KOPT-K1 (cell line): ENCODE measurements at regions not wholly inside any gene's neighbourhood (a gene's known extent, or its start where the extent isn't known, plus 50 kb on each side); places are given as distances from the start of the nearest gene placed in this dataset.
"Not testable (repeated sequence)": the region's sequence is repeated elsewhere in the genome, so short reads cannot be mapped to it uniquely, and the experiment has no call there.

Source experiments
- H3K27ac ChIP-seq: fragments of 200-600 bp; sonication (generic); 2 replicates; pipeline ENCODE4 v1.5.1; 2016; ENCODE audit warnings: antibody characterized with exemption, mild to moderate bottlenecking, low read depth, low read length; ENCODE audit not compliant: poor library complexity, severe bottlenecking
- H3K36me3 ChIP-seq: fragments of 200-600 bp; sonication (generic); 2 replicates; pipeline ENCODE4 v1.5.1; 2017; ENCODE audit warnings: antibody characterized with exemption, mild to moderate bottlenecking, low read length, moderate library complexity; ENCODE audit not compliant: insufficient read depth
- H3K9me3 ChIP-seq: fragments of 200-600 bp; sonication (generic); 2 replicates; pipeline ENCODE4 v1.5.1; 2017; ENCODE audit warnings: antibody characterized with exemption, low read length, mild to moderate bottlenecking; ENCODE audit not compliant: insufficient read depth, poor library complexity, severe bottlenecking

- Histone ChIP-seq H3K27ac (no peak overlapping the region), H3K36me3 (no peaks in the 10 kb centered on the region), H3K9me3 (no peaks in the 10 kb centered on the region)
Observed at GRCh38 chr18:29439398-29439797, 1262.5 kb upstream of the CDH2 start.

GRCh38 chr18:29436459-29436858, 1259.5 kb upstream of the CDH2 start:
- Histone ChIP-seq H3K36me3 (no peaks in the 10 kb centered on the region), H3K9me3 (no peaks in the 10 kb centered on the region), H3K27ac (no peak overlapping the region)

- no peaks in the 10 kb centered on the region for H3K36me3 ChIP-seq
- no peak overlapping the region for H3K27ac ChIP-seq
- H3K9me3 ChIP-seq = no peaks in the 10 kb centered on the region
Observed at GRCh38 chr18:29434650-29435049, 1257.7 kb upstream of the CDH2 start.

- H3K9me3 ChIP-seq = no peaks in the 10 kb centered on the region
- H3K36me3 ChIP-seq = no peaks in the 10 kb centered on the region
- H3K27ac ChIP-seq = no peak overlapping the region
Observed at GRCh38 chr18:29430416-29430815, 1253.5 kb upstream of the CDH2 start.

GRCh38 chr18:29418136-29418535, 1241.2 kb upstream of the CDH2 start:
- no peak overlapping the region for H3K27ac ChIP-seq

GRCh38 chr18:29406996-29407395, 1230.1 kb upstream of the CDH2 start:
- no peaks in the 10 kb centered on the region for H3K36me3 ChIP-seq
- H3K27ac ChIP-seq = no peak overlapping the region
- no peaks in the 10 kb centered on the region for H3K9me3 ChIP-seq

More at GRCh38 chr18:29418136-29418535, 1241.2 kb upstream of the CDH2 start:
- Histone ChIP-seq H3K36me3 (no peaks in the 10 kb centered on the region), H3K9me3 (peaks cover under 1% of the 10 kb centered on the region)

- Histone ChIP-seq H3K9me3 (no peaks in the 10 kb centered on the region), H3K36me3 (no peaks in the 10 kb centered on the region), H3K27ac (no peak overlapping the region)
Observed at GRCh38 chr18:29397536-29397935, 1220.6 kb upstream of the CDH2 start.

GRCh38 chr18:29383311-29384273, 1206.7 kb upstream of the CDH2 start:
- Histone ChIP-seq H3K36me3 (no peaks in the 10 kb centered on the region), H3K9me3 (no peaks in the 10 kb centered on the region), H3K27ac (no peak overlapping the region)

- Histone ChIP-seq H3K9me3 (no peaks in the 10 kb centered on the region), H3K36me3 (no peaks in the 10 kb centered on the region), H3K27ac (no peak overlapping the region)
Observed at GRCh38 chr18:29378651-29379136, 1201.8 kb upstream of the CDH2 start.

GRCh38 chr18:29377346-29377745, 1200.4 kb upstream of the CDH2 start:
- H3K36me3 ChIP-seq = no peaks in the 10 kb centered on the region
- no peaks in the 10 kb centered on the region for H3K9me3 ChIP-seq
- H3K27ac ChIP-seq = no peak overlapping the region

- Histone ChIP-seq H3K36me3 (no peaks in the 10 kb centered on the region), H3K9me3 (no peaks in the 10 kb centered on the region), H3K27ac (no peak overlapping the region)
Observed at GRCh38 chr18:29373000-29373399, 1196.1 kb upstream of the CDH2 start.

GRCh38 chr18:29361843-29362242, 1184.9 kb upstream of the CDH2 start:
- no peaks in the 10 kb centered on the region for H3K9me3 ChIP-seq
- no peaks in the 10 kb centered on the region for H3K36me3 ChIP-seq
- no peak overlapping the region for H3K27ac ChIP-seq

GRCh38 chr18:29360659-29361058, 1183.7 kb upstream of the CDH2 start:
- not testable (repeated sequence) for H3K27ac ChIP-seq, H3K9me3 ChIP-seq, H3K36me3 ChIP-seq

GRCh38 chr18:29359222-29359621, 1182.3 kb upstream of the CDH2 start:
- H3K36me3 ChIP-seq, H3K27ac ChIP-seq, H3K9me3 ChIP-seq: not testable (repeated sequence)

GRCh38 chr18:29351171-29351570, 1174.2 kb upstream of the CDH2 start:
- no peaks in the 10 kb centered on the region for H3K36me3 ChIP-seq
- H3K27ac ChIP-seq = no peak overlapping the region
- H3K9me3 ChIP-seq = no peaks in the 10 kb centered on the region

- Histone ChIP-seq H3K9me3 (no peaks in the 10 kb centered on the region), H3K27ac (no peak overlapping the region), H3K36me3 (no peaks in the 10 kb centered on the region)
Observed at GRCh38 chr18:29328932-29329331, 1152.0 kb upstream of the CDH2 start.
